Endothelial cell of hepatic sinusoid (primary cell): ENCODE measurements at regions not wholly inside any gene's neighbourhood (a gene's known extent, or its start where the extent isn't known, plus 50 kb on each side); places are given as distances from the start of the nearest gene placed in this dataset.

ENCODE experiments used
- in situ Hi-C: cut with HindIII; loops from 2 replicates; pipeline ENCODE4 v1.10.0; 2017; ENCODE audit warnings: low sequenced_read_pairs

GRCh38 chr16:86085161-86085611, 186.2 kb downstream of the IRF8 start:
- in situ Hi-C loops = no loop called here

- in situ Hi-C loops = no loop called here
These were observed 186.8 kb downstream of the IRF8 start for GRCh38 chr16:86085795-86086194.

- in situ Hi-C loops = no loop called here
These were observed 187.5 kb downstream of the IRF8 start for GRCh38 chr16:86086471-86086870.

GRCh38 chr16:86087011-86087895, 188.3 kb downstream of the IRF8 start:
- in situ Hi-C loops = no loop called here

- in situ Hi-C loops = no loop called here
These were observed 188.9 kb downstream of the IRF8 start for GRCh38 chr16:86087896-86088230.

- in situ Hi-C loops = no loop called here
These were observed 189.3 kb downstream of the IRF8 start for GRCh38 chr16:86088287-86088686.

- in situ Hi-C loops = no loop called here
These were observed 189.9 kb downstream of the IRF8 start for GRCh38 chr16:86088816-86089215.

- in situ Hi-C loops = no loop called here
These were observed 190.5 kb downstream of the IRF8 start for GRCh38 chr16:86089334-86089900.

GRCh38 chr16:86089991-86090390, 191.0 kb downstream of the IRF8 start:
- in situ Hi-C loops = no loop called here

GRCh38 chr16:86090461-86091170, 191.7 kb downstream of the IRF8 start:
- in situ Hi-C loops = no loop called here

GRCh38 chr16:86091976-86092375, 193.0 kb downstream of the IRF8 start:
- in situ Hi-C loops = no loop called here

- in situ Hi-C loops = no loop called here
These were observed 193.9 kb downstream of the IRF8 start for GRCh38 chr16:86092586-86093480.

- in situ Hi-C loops = no loop called here
These were observed 195.1 kb downstream of the IRF8 start for GRCh38 chr16:86093801-86094750.

- in situ Hi-C loops = no loop called here
These were observed 196.3 kb downstream of the IRF8 start for GRCh38 chr16:86095131-86095752.

- in situ Hi-C loops = no loop called here
These were observed 197.0 kb downstream of the IRF8 start for GRCh38 chr16:86095906-86096485.

- in situ Hi-C loops = no loop called here
These were observed 197.9 kb downstream of the IRF8 start for GRCh38 chr16:86096850-86097249.

- in situ Hi-C loops = no loop called here
These were observed 200.4 kb downstream of the IRF8 start for GRCh38 chr16:86099326-86099725.

- in situ Hi-C loops = no loop called here
These were observed 201.5 kb downstream of the IRF8 start for GRCh38 chr16:86100205-86101136.
